WTC11 (cell line): ENCODE measurements at regions not wholly inside any gene's neighbourhood (a gene's known extent, or its start where the extent isn't known, plus 50 kb on each side); places are given as distances from the start of the nearest gene placed in this dataset.

Experiments
- ATAC-seq: fragments of 200-7000 bp; cut with Tn5 transposase; 2 replicates; pipeline ENCODE4 v1.10.0; 2021; ENCODE audit warnings: mild to moderate bottlenecking, moderate library complexity
- CTCF ChIA-PET: fragments of 300-600 bp; sonication (Branson Sonifier 250); formaldehyde crosslinking; loops from one replicate; lab custom pipeline; 2021; ENCODE audit warnings: antibody characterized with exemption; lab: Charles Lee
- POLR2A ChIA-PET: fragments of 350-600 bp; sonication (Branson Sonifier 250); formaldehyde crosslinking; loops from one replicate; lab custom pipeline; 2021; ENCODE audit warnings: antibody characterized with exemption; lab: Charles Lee
- DNase-seq: peaks from one replicate; pipeline ENCODE4 v3.0.0; 2021; ENCODE audit warnings: low spot score
- H3K27ac Mint-ChIP-seq: 2 replicates; pipeline ENCODE4 v1.8.0; 2021; ENCODE audit warnings: mixed read lengths
- H3K27me3 Mint-ChIP-seq: 2 replicates; pipeline ENCODE4 v1.8.0; 2021; ENCODE audit warnings: low read depth, mild to moderate bottlenecking, moderate library complexity, mixed read lengths
- H3K36me3 Mint-ChIP-seq: 2 replicates; pipeline ENCODE4 v1.8.0; 2021; ENCODE audit warnings: mixed read lengths
- H3K4me1 Mint-ChIP-seq: 2 replicates; pipeline ENCODE4 v1.8.0; 2022; ENCODE audit warnings: mixed read lengths
- H3K4me3 Mint-ChIP-seq: 2 replicates; pipeline ENCODE4 v1.8.0; 2021; ENCODE audit warnings: mild to moderate bottlenecking, moderate library complexity, mixed read lengths
- H3K9me3 Mint-ChIP-seq: 2 replicates; pipeline ENCODE4 v1.8.0; 2021; ENCODE audit warnings: mixed read lengths
- ATF2 ChIP-seq: sonication (generic); formaldehyde crosslinking; IDR thresholded peaks from 2 replicates; pipeline ENCODE4 v1.8.1; 2022; ENCODE audit warnings: low read depth, missing genetic modification reagents, borderline replicate concordance
- CREB1 ChIP-seq: sonication (generic); formaldehyde crosslinking; IDR thresholded peaks from 2 replicates; pipeline ENCODE4 v1.8.0; 2023; ENCODE audit warnings: mild to moderate bottlenecking, missing genetic modification reagents
- CREM ChIP-seq: sonication (generic); formaldehyde crosslinking; IDR thresholded peaks from 2 replicates; pipeline ENCODE4 v1.8.1; 2022; ENCODE audit warnings: mild to moderate bottlenecking, missing genetic modification reagents, moderate library complexity
- FOXJ3 ChIP-seq: sonication (generic); formaldehyde crosslinking; IDR thresholded peaks from 2 replicates; pipeline ENCODE4 v1.9.0; 2021; ENCODE audit warnings: missing genetic modification reagents, mild to moderate bottlenecking, borderline replicate concordance
- FOXP4 ChIP-seq: sonication (generic); formaldehyde crosslinking; IDR thresholded peaks from 2 replicates; pipeline ENCODE4 v1.8.0; 2022; ENCODE audit warnings: mild to moderate bottlenecking, missing genetic modification reagents
- HMGA2 ChIP-seq: fragments of 250-450 bp; sonication (Bioruptor Pico); IDR thresholded peaks from 2 replicates; pipeline ENCODE4 v1.4.0; 2021; ENCODE audit warnings: mild to moderate bottlenecking, moderate library complexity
- KAT7 ChIP-seq: sonication (generic); formaldehyde crosslinking; IDR thresholded peaks from 2 replicates; pipeline ENCODE4 v1.8.1; 2023; ENCODE audit warnings: missing genetic modification reagents, mild to moderate bottlenecking, borderline replicate concordance
- MYBL2 ChIP-seq: sonication (generic); formaldehyde crosslinking; IDR thresholded peaks from 2 replicates; pipeline ENCODE4 v1.8.1; 2023; ENCODE audit warnings: mild to moderate bottlenecking, moderate library complexity, missing genetic modification reagents
- PRRX2 ChIP-seq: fragments of 250-450 bp; sonication (Bioruptor Pico); IDR thresholded peaks from 2 replicates; pipeline ENCODE4 v1.8.0; 2021; ENCODE audit warnings: mild to moderate bottlenecking
- RELA ChIP-seq: sonication (generic); formaldehyde crosslinking; IDR thresholded peaks from 2 replicates; pipeline ENCODE4 v1.8.1; 2022; ENCODE audit warnings: missing genetic modification reagents, mild to moderate bottlenecking, borderline replicate concordance
- RORB ChIP-seq: fragments of 250-450 bp; sonication (Bioruptor Pico); IDR thresholded peaks from 2 replicates; pipeline ENCODE4 v1.9.0; 2021; ENCODE audit warnings: mild to moderate bottlenecking
- SMAD4 ChIP-seq: sonication (generic); formaldehyde crosslinking; IDR thresholded peaks from 2 replicates; pipeline ENCODE4 v1.8.0; 2022; ENCODE audit warnings: mild to moderate bottlenecking, missing genetic modification reagents
- TEAD1 ChIP-seq: sonication (generic); formaldehyde crosslinking; IDR thresholded peaks from 2 replicates; pipeline ENCODE4 v1.8.0; 2022; ENCODE audit warnings: mild to moderate bottlenecking, missing genetic modification reagents
- USF1 ChIP-seq: sonication (generic); formaldehyde crosslinking; IDR thresholded peaks from 2 replicates; pipeline ENCODE4 v1.8.0; 2022; ENCODE audit warnings: mild to moderate bottlenecking, missing genetic modification reagents
- ZBTB43 ChIP-seq: sonication (generic); formaldehyde crosslinking; IDR thresholded peaks from 2 replicates; pipeline ENCODE4 v1.8.1; 2023; ENCODE audit warnings: mild to moderate bottlenecking, missing genetic modification reagents
- ZMAT4 ChIP-seq: fragments of 250-450 bp; sonication (Bioruptor Pico); IDR thresholded peaks from 2 replicates; pipeline ENCODE4 v1.9.0; 2021; ENCODE audit warnings: mild to moderate bottlenecking
- ZNF138 ChIP-seq: sonication (generic); formaldehyde crosslinking; conservative IDR thresholded peaks from 2 replicates; pipeline ENCODE4 v1.8.1; 2022; ENCODE audit warnings: mild to moderate bottlenecking, moderate library complexity, missing genetic modification reagents
- ZNF263 ChIP-seq: sonication (generic); formaldehyde crosslinking; IDR thresholded peaks from 2 replicates; pipeline ENCODE4 v1.8.1; 2022; ENCODE audit warnings: low read depth, mild to moderate bottlenecking, moderate library complexity, missing genetic modification reagents
- ZNF317 ChIP-seq: sonication (generic); formaldehyde crosslinking; IDR thresholded peaks from 2 replicates; pipeline ENCODE4 v1.8.1; 2023; ENCODE audit warnings: low read depth, mild to moderate bottlenecking, moderate library complexity, missing genetic modification reagents, borderline replicate concordance
- ZNF416 ChIP-seq: fragments of 250-450 bp; sonication (Bioruptor Pico); IDR thresholded peaks from 2 replicates; pipeline ENCODE4 v1.9.0; 2021; ENCODE audit warnings: mild to moderate bottlenecking, inconsistent platforms
- ZNF671 ChIP-seq: fragments of 250-450 bp; sonication (Bioruptor Pico); IDR thresholded peaks from 2 replicates; pipeline ENCODE4 v1.8.0; 2021; ENCODE audit warnings: mild to moderate bottlenecking
- TF ChIP-seq, protein P1 (sequence below): fragments of 250-450 bp; sonication (Bioruptor Pico); IDR thresholded peaks from 2 replicates; pipeline ENCODE4 v1.9.0; 2021; ENCODE audit warnings: moderate library complexity, mild to moderate bottlenecking, inconsistent platforms, borderline replicate concordance
- TF ChIP-seq, protein P2 (sequence below): sonication (generic); formaldehyde crosslinking; IDR thresholded peaks from 2 replicates; pipeline ENCODE4 v1.8.1; 2022; ENCODE audit warnings: mild to moderate bottlenecking, missing genetic modification reagents, moderate library complexity, borderline replicate concordance
- TF ChIP-seq, protein P3 (sequence below): sonication (generic); formaldehyde crosslinking; IDR thresholded peaks from 2 replicates; pipeline ENCODE4 v1.8.1; 2023; ENCODE audit warnings: mild to moderate bottlenecking, missing genetic modification reagents, moderate library complexity
- TF ChIP-seq, protein P4 (sequence below): sonication (generic); formaldehyde crosslinking; IDR thresholded peaks from 2 replicates; pipeline ENCODE4 v1.8.0; 2022; ENCODE audit warnings: mild to moderate bottlenecking, missing genetic modification reagents
- TF ChIP-seq, protein P5 (sequence below): sonication (generic); formaldehyde crosslinking; conservative IDR thresholded peaks from 2 replicates; pipeline ENCODE4 v1.8.1; 2022; ENCODE audit warnings: mild to moderate bottlenecking, missing genetic modification reagents

DNA sequence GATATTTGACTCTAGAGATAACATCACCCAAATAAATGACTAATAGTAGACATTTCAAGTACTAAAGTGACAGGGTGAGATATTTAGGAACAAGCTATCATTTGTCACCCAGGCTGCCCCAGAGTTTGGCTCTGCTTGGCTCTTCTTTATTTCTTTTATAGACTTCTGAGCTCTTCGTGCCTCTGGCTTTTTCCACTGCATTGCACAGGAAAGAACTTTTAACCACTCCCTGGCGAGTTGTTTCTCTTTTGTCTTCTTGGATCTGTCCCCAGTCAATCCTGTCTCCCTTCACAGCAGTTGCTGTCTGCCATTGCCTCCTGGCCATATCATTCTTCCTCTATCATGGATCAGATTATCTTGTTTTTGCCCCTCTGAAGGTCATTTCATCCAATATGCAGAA lies 339.2 kb upstream of the DCBLD2 start:
- DNase-seq, result no peak
- POLR2A ChIA-PET, result no interaction called here
- peaks cover 9% of the 10 kb centered on the region for H3K36me3 Mint-ChIP-seq
- H3K4me1 Mint-ChIP-seq, result no peaks in the 10 kb centered on the region; the same call in 1 of the 2 replicates
- TF ChIP-seq PRRX2 (CRISPR knock-in tag) (no peak), USF1 (no peak), ZNF263 (CRISPR knock-in tag) (no peak), ZNF416 (no peak), ZBTB43 (CRISPR knock-in tag) (no peak), ZMAT4 (no peak)
- TF ChIP-seq, protein P1, sequence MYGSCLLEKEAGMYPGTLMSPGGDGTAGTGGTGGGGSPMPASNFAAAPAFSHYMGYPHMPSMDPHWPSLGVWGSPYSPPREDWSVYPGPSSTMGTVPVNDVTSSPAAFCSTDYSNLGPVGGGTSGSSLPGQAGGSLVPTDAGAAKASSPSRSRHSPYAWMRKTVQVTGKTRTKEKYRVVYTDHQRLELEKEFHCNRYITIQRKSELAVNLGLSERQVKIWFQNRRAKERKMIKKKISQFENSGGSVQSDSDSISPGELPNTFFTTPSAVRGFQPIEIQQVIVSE (CRISPR knock-in tag), result no peak
- TF ChIP-seq, protein P2, sequence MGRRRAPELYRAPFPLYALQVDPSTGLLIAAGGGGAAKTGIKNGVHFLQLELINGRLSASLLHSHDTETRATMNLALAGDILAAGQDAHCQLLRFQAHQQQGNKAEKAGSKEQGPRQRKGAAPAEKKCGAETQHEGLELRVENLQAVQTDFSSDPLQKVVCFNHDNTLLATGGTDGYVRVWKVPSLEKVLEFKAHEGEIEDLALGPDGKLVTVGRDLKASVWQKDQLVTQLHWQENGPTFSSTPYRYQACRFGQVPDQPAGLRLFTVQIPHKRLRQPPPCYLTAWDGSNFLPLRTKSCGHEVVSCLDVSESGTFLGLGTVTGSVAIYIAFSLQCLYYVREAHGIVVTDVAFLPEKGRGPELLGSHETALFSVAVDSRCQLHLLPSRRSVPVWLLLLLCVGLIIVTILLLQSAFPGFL, result no peak
- TF ChIP-seq, protein P3, sequence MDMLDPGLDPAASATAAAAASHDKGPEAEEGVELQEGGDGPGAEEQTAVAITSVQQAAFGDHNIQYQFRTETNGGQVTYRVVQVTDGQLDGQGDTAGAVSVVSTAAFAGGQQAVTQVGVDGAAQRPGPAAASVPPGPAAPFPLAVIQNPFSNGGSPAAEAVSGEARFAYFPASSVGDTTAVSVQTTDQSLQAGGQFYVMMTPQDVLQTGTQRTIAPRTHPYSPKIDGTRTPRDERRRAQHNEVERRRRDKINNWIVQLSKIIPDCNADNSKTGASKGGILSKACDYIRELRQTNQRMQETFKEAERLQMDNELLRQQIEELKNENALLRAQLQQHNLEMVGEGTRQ (CRISPR knock-in tag), result no peak
- TF ChIP-seq, all 79 proteins: peak for 0
- H3K27ac Mint-ChIP-seq, result no peak overlapping the region
- CTCF ChIA-PET, result no interaction called here
- no peak for ATAC-seq
- H3K27me3 Mint-ChIP-seq, result no peaks in the 10 kb centered on the region; the same call in 1 of the 2 replicates
- no peak overlapping the region for H3K4me3 Mint-ChIP-seq
- peaks cover 18% of the 10 kb centered on the region for H3K9me3 Mint-ChIP-seq

- TF ChIP-seq CREB1 (CRISPR knock-in tag), result no peak
- no peak for TF ChIP-seq ZNF138 (CRISPR knock-in tag)
- no peak for TF ChIP-seq ATF2 (CRISPR knock-in tag)
- TF ChIP-seq FOXP4, result no peak
- TF ChIP-seq, protein P4, sequence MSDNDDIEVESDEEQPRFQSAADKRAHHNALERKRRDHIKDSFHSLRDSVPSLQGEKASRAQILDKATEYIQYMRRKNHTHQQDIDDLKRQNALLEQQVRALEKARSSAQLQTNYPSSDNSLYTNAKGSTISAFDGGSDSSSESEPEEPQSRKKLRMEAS (CRISPR knock-in tag), result no peak
- TF ChIP-seq, protein P2, result no peak
- no peak for TF ChIP-seq SMAD4 (CRISPR knock-in tag)
- TF ChIP-seq HMGA2 (CRISPR knock-in tag), result no peak
- TF ChIP-seq CREM (CRISPR knock-in tag), result no peak
- TF ChIP-seq KAT7, result no peak
- TF ChIP-seq ZNF317 (CRISPR knock-in tag), result no peak
- no peak for TF ChIP-seq TEAD1
- TF ChIP-seq ZNF671 (CRISPR knock-in tag), result no peak
- no peak for TF ChIP-seq RORB
- no peak for TF ChIP-seq MYBL2 (CRISPR knock-in tag)
- TF ChIP-seq, protein P5, sequence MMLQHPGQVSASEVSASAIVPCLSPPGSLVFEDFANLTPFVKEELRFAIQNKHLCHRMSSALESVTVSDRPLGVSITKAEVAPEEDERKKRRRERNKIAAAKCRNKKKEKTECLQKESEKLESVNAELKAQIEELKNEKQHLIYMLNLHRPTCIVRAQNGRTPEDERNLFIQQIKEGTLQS (CRISPR knock-in tag), result no peak
- TF ChIP-seq FOXJ3 (CRISPR knock-in tag), result no peak
- no peak for TF ChIP-seq RELA (CRISPR knock-in tag)
- no peaks in the 10 kb centered on the region; the same call in 1 of the 2 replicates for H3K4me1 Mint-ChIP-seq
- CTCF ChIA-PET, result no interaction called here
- no peak for DNase-seq
- ATAC-seq, result no peak
- H3K27me3 Mint-ChIP-seq, result no peaks in the 10 kb centered on the region; the same call in 1 of the 2 replicates
- no peak overlapping the region for H3K4me3 Mint-ChIP-seq
- no peak overlapping the region for H3K27ac Mint-ChIP-seq
- peaks cover 16% of the 10 kb centered on the region for H3K9me3 Mint-ChIP-seq
- POLR2A ChIA-PET, result no interaction called here
- H3K36me3 Mint-ChIP-seq, result no peaks in the 10 kb centered on the region; the same call in 1 of the 2 replicates
Observed at GRCh38 chr3:99236576-99236975, 335.1 kb upstream of the DCBLD2 start.
